ENCODE measurements at regions not wholly inside any gene's neighbourhood (a gene's known extent, or its start where the extent isn't known, plus 50 kb on each side); places are given as distances from the start of the nearest gene placed in this dataset.

GRCh38 chr22:27489178-27489675, 312.3 kb downstream of the MN1 start:
- no peak for TF ChIP-seq CTCF (IDR thresholded peaks at IDR 0.05)
- TF ChIP-seq EP300 (IDR thresholded peaks at IDR 0.05): no peak
- TF ChIP-seq POLR2A (IDR thresholded peaks at IDR 0.05): no peak
